Right atrium auricular region (tissue), 2 donors: ENCODE measurements at regions not wholly inside any gene's neighbourhood (a gene's known extent, or its start where the extent isn't known, plus 50 kb on each side); places are given as distances from the start of the nearest gene placed in this dataset.

Experiments
- DNase-seq: peaks from one replicate; pipeline ENCODE4 v3.0.0-alpha.2; 2019; ENCODE audit warnings: low spot score
- H3K27ac ChIP-seq, 2 donors: fragments of 200-600 bp; sonication (generic); 1 replicate in 1 of 2; 2 replicates in 1 of 2; pipeline ENCODE4 v1.5.1; 2016 to 2019
- H3K27me3 ChIP-seq, 2 donors: fragments of 200-600 bp; sonication (generic); one replicate each; pipeline versions ENCODE4 v1.5.1 to v1.6.0; 2017 to 2019
- H3K36me3 ChIP-seq: fragments of 200-600 bp; sonication (generic); one replicate; pipeline ENCODE4 v1.5.1; 2016
- H3K4me1 ChIP-seq, 2 donors: fragments of 200-600 bp; sonication (generic); one replicate each; pipeline versions ENCODE4 v1.5.1 to v1.6.0; 2017 to 2019
- H3K4me3 ChIP-seq, 2 donors: fragments of 200-600 bp; sonication (generic); 1 replicate in 1 of 2; 2 replicates in 1 of 2; pipeline ENCODE4 v1.5.1; 2017 to 2019; ENCODE audit warnings: mild to moderate bottlenecking in 1 of 2, moderate library complexity in 1 of 2
- H3K9me3 ChIP-seq, 2 donors: fragments of 200-600 bp; sonication (generic); one replicate each; pipeline ENCODE4 v1.5.1; 2019
- TF ChIP-seq, protein P1 (sequence below), 2 donors: fragments of 200-600 bp; sonication (generic); IDR thresholded peaks; one replicate each; pipeline ENCODE4 v1.5.1; 2019; ENCODE audit warnings: antibody characterized with exemption in 2 of 2

- Histone ChIP-seq H3K4me3 (no peak overlapping the region), H3K27me3 (no peaks in the 10 kb centered on the region), H3K4me1 (no peaks in the 10 kb centered on the region), H3K27ac (no peak overlapping the region), H3K36me3 (no peaks in the 10 kb centered on the region), H3K9me3 (no peaks in the 10 kb centered on the region)
- TF ChIP-seq, protein P1, sequence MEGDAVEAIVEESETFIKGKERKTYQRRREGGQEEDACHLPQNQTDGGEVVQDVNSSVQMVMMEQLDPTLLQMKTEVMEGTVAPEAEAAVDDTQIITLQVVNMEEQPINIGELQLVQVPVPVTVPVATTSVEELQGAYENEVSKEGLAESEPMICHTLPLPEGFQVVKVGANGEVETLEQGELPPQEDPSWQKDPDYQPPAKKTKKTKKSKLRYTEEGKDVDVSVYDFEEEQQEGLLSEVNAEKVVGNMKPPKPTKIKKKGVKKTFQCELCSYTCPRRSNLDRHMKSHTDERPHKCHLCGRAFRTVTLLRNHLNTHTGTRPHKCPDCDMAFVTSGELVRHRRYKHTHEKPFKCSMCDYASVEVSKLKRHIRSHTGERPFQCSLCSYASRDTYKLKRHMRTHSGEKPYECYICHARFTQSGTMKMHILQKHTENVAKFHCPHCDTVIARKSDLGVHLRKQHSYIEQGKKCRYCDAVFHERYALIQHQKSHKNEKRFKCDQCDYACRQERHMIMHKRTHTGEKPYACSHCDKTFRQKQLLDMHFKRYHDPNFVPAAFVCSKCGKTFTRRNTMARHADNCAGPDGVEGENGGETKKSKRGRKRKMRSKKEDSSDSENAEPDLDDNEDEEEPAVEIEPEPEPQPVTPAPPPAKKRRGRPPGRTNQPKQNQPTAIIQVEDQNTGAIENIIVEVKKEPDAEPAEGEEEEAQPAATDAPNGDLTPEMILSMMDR (IDR thresholded peaks at IDR 0.05), result no peak
- peak; percentile 30 for DNase-seq
Observed at GRCh38 chr5:171706736-171707441, 78.7 kb upstream of the SMIM23 start.

DNA sequence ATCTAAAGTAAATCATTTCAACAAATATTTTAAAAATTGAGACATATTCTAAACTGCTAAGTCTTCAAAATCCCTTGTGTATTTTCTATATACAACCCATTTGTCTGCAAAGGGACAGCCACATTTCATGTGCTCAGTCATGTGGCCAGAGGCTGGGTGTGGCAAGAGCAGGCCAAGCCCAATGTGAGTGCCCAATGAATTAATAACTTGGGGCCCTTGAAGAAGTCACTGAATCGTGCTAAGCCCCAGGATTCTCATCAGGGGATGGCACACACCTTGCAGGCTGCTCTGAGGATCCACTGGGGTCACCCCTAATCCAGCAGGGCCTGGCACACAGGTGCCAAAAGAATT, 78.2 kb upstream of the SMIM23 start:
- no peaks in the 10 kb centered on the region for H3K36me3 ChIP-seq
- H3K27me3 ChIP-seq, result no peaks in the 10 kb centered on the region
- no peak overlapping the region for H3K27ac ChIP-seq
- H3K4me1 ChIP-seq, result no peaks in the 10 kb centered on the region
- no peaks in the 10 kb centered on the region for H3K9me3 ChIP-seq
- H3K4me3 ChIP-seq, result no peak overlapping the region
- TF ChIP-seq, protein P1 (IDR thresholded peaks at IDR 0.05), result no peak
- DNase-seq, result no peak

DNA sequence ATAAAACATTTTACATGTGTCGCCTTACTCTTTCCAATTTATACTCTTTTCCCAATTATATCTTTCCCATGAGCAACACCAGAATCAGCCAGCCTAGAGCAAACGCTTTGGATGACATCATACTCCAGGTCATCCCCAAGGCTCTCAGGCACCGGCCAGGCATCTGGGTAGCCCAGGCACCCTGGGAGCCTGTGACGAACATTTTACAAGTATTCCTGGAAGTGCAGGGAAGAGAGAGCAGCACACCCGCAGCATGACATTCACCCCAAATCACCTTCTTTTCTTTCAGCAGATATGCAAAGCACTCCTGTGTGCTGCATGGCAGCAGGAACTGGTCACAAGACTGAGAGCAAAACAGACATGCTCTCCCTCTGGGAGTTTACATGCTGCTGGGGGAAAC, 75.7 kb upstream of the SMIM23 start:
- Histone ChIP-seq H3K9me3 (no peaks in the 10 kb centered on the region), H3K36me3 (no peaks in the 10 kb centered on the region), H3K27me3 (no peaks in the 10 kb centered on the region), H3K27ac (peak overlapping the region in 1 of 2 donors; percentile 12), H3K4me1 (peaks cover 0 to 3% of the 10 kb centered on the region in 2 donors), H3K4me3 (no peak overlapping the region)
- TF ChIP-seq, protein P1 (IDR thresholded peaks at IDR 0.05), result no peak
- DNase-seq, result peak; percentile 42

- peaks cover 0 to 7% of the 10 kb centered on the region in 2 donors for H3K4me1 ChIP-seq
- H3K27me3 ChIP-seq, result no peaks in the 10 kb centered on the region
- no peak overlapping the region for H3K4me3 ChIP-seq
- peak overlapping the region in 1 of 2 donors; percentile 12 for H3K27ac ChIP-seq
- no peaks in the 10 kb centered on the region for H3K36me3 ChIP-seq
- peak; percentile 40 for DNase-seq
- no peaks in the 10 kb centered on the region for H3K9me3 ChIP-seq
- TF ChIP-seq, protein P1 (IDR thresholded peaks at IDR 0.05), result no peak
Observed at GRCh38 chr5:171710451-171711024, 75.1 kb upstream of the SMIM23 start.

- no peaks in the 10 kb centered on the region for H3K27me3 ChIP-seq
- TF ChIP-seq, protein P1 (IDR thresholded peaks at IDR 0.05), result no peak
- peaks cover 0 to 7% of the 10 kb centered on the region in 2 donors for H3K4me1 ChIP-seq
- H3K9me3 ChIP-seq, result no peaks in the 10 kb centered on the region
- H3K27ac ChIP-seq, result no peak overlapping the region
- DNase-seq, result peak; percentile 23
- H3K36me3 ChIP-seq, result no peaks in the 10 kb centered on the region
- H3K4me3 ChIP-seq, result no peak overlapping the region
Observed at GRCh38 chr5:171711571-171711970, 74.0 kb upstream of the SMIM23 start.
